ENCODE measurements at regions not wholly inside any gene's neighbourhood (a gene's known extent, or its start where the extent isn't known, plus 50 kb on each side); places are given as distances from the start of the nearest gene placed in this dataset.

- no peak for TF ChIP-seq POLR2A (IDR thresholded peaks at IDR 0.05)
- peak in 1 of 7 experiments; percentile 9 for TF ChIP-seq CTCF (IDR thresholded peaks at IDR 0.05)
Measured at GRCh38 chr2:39550701-39551285, 113.7 kb upstream of the MAP4K3 start.

Data from body of pancreas (tissue), 4 donors.